DND-41 (cell line): ENCODE measurements at regions not wholly inside any gene's neighbourhood (a gene's known extent, or its start where the extent isn't known, plus 50 kb on each side); places are given as distances from the start of the nearest gene placed in this dataset.

ENCODE experiments used
- ATAC-seq: fragments of 200-7000 bp; cut with Tn5 transposase; 3 replicates; pipeline ENCODE4 v1.9.1; 2021; ENCODE audit warnings: low read depth; ENCODE audit not compliant: insufficient read depth
- DNase-seq: peaks from one replicate; pipeline ENCODE4 v3.0.0-alpha.2; 2020
- H2AFZ ChIP-seq: 2 replicates; pipeline ENCODE4 v1.6.0; 2012; ENCODE audit warnings: low read depth, low read length
- H3K27ac ChIP-seq: 2 replicates; pipeline ENCODE4 v1.5.1; 2012; ENCODE audit warnings: low read length, inconsistent platforms
- H3K27me3 ChIP-seq: fragments of 200-600 bp; sonication (generic); 2 replicates; pipeline ENCODE4 v1.6.0; 2012; ENCODE audit warnings: low read length, mild to moderate bottlenecking, inconsistent platforms; ENCODE audit not compliant: insufficient read depth, poor library complexity
- H3K36me3 ChIP-seq: 2 replicates; pipeline ENCODE4 v1.5.1; 2012; ENCODE audit warnings: low read length, inconsistent platforms; ENCODE audit not compliant: insufficient read depth
- H3K4me1 ChIP-seq: 2 replicates; pipeline ENCODE4 v1.5.1; 2012; ENCODE audit warnings: mild to moderate bottlenecking, low read length; ENCODE audit not compliant: insufficient read depth
- H3K4me2 ChIP-seq: 2 replicates; pipeline ENCODE4 v1.6.0; 2012; ENCODE audit warnings: mild to moderate bottlenecking, moderate library complexity, low read length, inconsistent platforms; ENCODE audit not compliant: insufficient read depth
- H3K4me3 ChIP-seq, 2 experiments: fragments of 200-600 bp in 1 of 2; shearing (Covaris generic) in 1 of 2; 2 replicates each; pipeline ENCODE4 v1.5.1; 2012 to 2016; ENCODE audit warnings: inconsistent platforms in 2 of 2, low read length in 2 of 2, mild to moderate bottlenecking in 2 of 2, low read depth in 1 of 2, moderate library complexity in 1 of 2
- H3K79me2 ChIP-seq: 2 replicates; pipeline ENCODE4 v1.6.0; 2012; ENCODE audit warnings: low read length, inconsistent platforms; ENCODE audit not compliant: insufficient read depth
- H3K9ac ChIP-seq: 2 replicates; pipeline ENCODE4 v1.6.0; 2012; ENCODE audit warnings: low read depth, mild to moderate bottlenecking, inconsistent platforms, low read length, moderate library complexity
- H3K9me3 ChIP-seq: 2 replicates; pipeline ENCODE4 v1.5.1; 2012; ENCODE audit warnings: low read length, moderate library complexity, mild to moderate bottlenecking, inconsistent platforms; ENCODE audit not compliant: insufficient read depth, severe bottlenecking
- H4K20me1 ChIP-seq: 2 replicates; pipeline ENCODE4 v1.6.0; 2012; ENCODE audit warnings: low read length; ENCODE audit not compliant: insufficient read depth
- EZH2 ChIP-seq: IDR thresholded peaks from 3 replicates; pipeline ENCODE4 v1.6.1; 2012; ENCODE audit warnings: borderline replicate concordance, low read depth, mild to moderate bottlenecking, moderate library complexity, low read length, inconsistent platforms; ENCODE audit not compliant: severe bottlenecking
- TF ChIP-seq, protein P1 (sequence below): IDR thresholded peaks from 2 replicates; pipeline ENCODE4 v1.5.1; 2012; ENCODE audit warnings: borderline replicate concordance, low read length, moderate library complexity, mild to moderate bottlenecking; ENCODE audit not compliant: poor library complexity, severe bottlenecking; ENCODE audit errors: extremely low read depth

DNA sequence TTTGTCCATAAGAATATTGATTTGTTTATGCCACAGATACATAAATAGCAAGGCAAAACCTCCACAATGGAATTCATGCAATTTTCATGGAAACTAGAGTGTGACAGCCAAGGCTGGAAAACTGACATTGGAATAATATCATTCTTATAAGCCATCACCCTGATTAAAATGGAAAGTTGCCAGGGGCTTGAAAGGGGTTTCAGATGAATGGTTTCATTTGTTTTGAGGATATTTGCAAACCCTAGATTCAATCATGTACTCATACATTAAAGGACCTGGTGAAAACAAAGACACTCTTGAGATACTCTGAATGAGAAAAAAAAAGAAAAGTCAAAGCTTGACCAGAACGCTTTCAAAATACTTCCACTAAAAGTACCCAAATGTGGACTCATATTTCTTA is 205.7 kb downstream of the DIO2 start:
- no peaks in the 10 kb centered on the region for H3K27me3 ChIP-seq
- no peak for ATAC-seq
- no peaks in the 10 kb centered on the region for H4K20me1 ChIP-seq
- H3K4me1 ChIP-seq = no peaks in the 10 kb centered on the region
- H2AFZ ChIP-seq = no peak overlapping the region
- H3K27ac ChIP-seq = no peak overlapping the region
- DNase-seq = no peak
- H3K79me2 ChIP-seq = no peaks in the 10 kb centered on the region
- TF ChIP-seq, protein P1, sequence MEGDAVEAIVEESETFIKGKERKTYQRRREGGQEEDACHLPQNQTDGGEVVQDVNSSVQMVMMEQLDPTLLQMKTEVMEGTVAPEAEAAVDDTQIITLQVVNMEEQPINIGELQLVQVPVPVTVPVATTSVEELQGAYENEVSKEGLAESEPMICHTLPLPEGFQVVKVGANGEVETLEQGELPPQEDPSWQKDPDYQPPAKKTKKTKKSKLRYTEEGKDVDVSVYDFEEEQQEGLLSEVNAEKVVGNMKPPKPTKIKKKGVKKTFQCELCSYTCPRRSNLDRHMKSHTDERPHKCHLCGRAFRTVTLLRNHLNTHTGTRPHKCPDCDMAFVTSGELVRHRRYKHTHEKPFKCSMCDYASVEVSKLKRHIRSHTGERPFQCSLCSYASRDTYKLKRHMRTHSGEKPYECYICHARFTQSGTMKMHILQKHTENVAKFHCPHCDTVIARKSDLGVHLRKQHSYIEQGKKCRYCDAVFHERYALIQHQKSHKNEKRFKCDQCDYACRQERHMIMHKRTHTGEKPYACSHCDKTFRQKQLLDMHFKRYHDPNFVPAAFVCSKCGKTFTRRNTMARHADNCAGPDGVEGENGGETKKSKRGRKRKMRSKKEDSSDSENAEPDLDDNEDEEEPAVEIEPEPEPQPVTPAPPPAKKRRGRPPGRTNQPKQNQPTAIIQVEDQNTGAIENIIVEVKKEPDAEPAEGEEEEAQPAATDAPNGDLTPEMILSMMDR = no peak
- no peak for TF ChIP-seq EZH2
- H3K9ac ChIP-seq = no peak overlapping the region
- H3K4me2 ChIP-seq = no peak overlapping the region
- no peaks in the 10 kb centered on the region for H3K36me3 ChIP-seq
- no peak overlapping the region for H3K4me3 ChIP-seq
- no peaks in the 10 kb centered on the region for H3K9me3 ChIP-seq

- H3K4me3 ChIP-seq = no peak overlapping the region
- H2AFZ ChIP-seq = no peak overlapping the region
- no peaks in the 10 kb centered on the region for H3K79me2 ChIP-seq
- H3K9ac ChIP-seq = no peak overlapping the region
- no peaks in the 10 kb centered on the region for H3K9me3 ChIP-seq
- H3K4me2 ChIP-seq = no peak overlapping the region
- no peaks in the 10 kb centered on the region for H3K36me3 ChIP-seq
- no peak overlapping the region for H3K27ac ChIP-seq
- no peaks in the 10 kb centered on the region for H4K20me1 ChIP-seq
- H3K4me1 ChIP-seq = no peaks in the 10 kb centered on the region
- no peak for TF ChIP-seq EZH2
- TF ChIP-seq, protein P1 = no peak
- H3K27me3 ChIP-seq = no peaks in the 10 kb centered on the region
- DNase-seq (no peak), ATAC-seq (no peak)
Observed at GRCh38 chr14:80004871-80005270, 206.4 kb downstream of the DIO2 start.

DNA sequence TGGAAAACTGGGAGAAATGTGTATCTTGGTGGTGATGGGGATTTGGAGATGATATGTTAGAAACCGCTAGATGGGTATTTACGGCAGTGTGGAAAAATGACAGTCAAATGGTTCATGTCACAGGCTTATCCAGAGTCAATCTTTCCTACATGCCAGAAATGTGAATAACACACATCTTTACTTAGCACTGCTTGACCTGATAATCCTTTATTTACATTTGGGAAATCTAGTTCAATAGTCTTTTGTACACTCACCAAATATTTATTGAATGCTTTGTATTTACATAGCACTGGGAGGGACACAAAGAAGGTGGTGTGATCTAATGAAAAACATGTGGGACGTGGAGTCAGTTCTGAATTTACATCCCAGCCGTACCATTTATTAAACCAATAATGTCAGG is 208.2 kb downstream of the DIO2 start:
- TF ChIP-seq, protein P1 = no peak
- no peak for TF ChIP-seq EZH2
- Histone ChIP-seq H3K4me3 (no peak overlapping the region), H4K20me1 (no peaks in the 10 kb centered on the region), H3K4me1 (no peaks in the 10 kb centered on the region), H3K27me3 (no peaks in the 10 kb centered on the region), H3K9me3 (no peaks in the 10 kb centered on the region), H2AFZ (no peak overlapping the region), H3K27ac (no peak overlapping the region), H3K36me3 (no peaks in the 10 kb centered on the region), H3K9ac (no peak overlapping the region), H3K4me2 (no peak overlapping the region), H3K79me2 (no peaks in the 10 kb centered on the region)
- ATAC-seq = no peak
- DNase-seq = no peak

DNA sequence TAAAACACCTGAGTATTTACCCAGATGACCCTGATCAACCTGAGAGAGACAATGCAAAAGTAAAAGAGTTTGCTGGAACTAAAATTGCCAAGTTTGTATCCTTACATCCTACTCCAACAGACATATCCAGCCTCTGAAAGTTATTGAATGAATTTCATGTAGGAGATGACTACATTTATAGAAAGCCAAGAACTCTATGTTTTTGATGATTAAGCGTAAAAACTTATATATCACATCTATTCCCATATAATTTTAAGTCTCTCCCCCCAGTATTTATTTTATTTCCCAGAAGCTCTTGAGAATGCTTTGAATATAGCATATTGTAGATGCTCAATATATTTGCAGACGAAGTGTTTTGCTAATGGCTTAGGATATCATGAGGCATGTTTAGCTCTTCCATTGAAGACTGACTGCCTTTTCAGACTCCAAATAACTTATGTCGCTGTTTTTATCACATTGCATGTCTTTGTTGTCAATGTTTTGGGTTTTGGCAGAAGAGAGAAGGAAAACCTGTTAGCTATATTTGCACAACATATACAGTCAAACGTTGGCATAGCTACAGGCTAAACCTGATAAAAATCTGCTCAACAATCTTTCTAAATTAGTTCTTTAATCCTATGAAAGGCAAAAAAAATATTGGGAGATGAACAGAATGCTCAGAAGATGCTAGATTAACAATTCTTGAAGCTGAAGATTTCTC is 213.6 kb downstream of the DIO2 start:
- H3K9ac ChIP-seq = no peak overlapping the region
- no peaks in the 10 kb centered on the region for H3K4me1 ChIP-seq
- ATAC-seq (no peak), DNase-seq (no peak)
- no peak overlapping the region for H3K4me3 ChIP-seq
- no peak overlapping the region for H2AFZ ChIP-seq
- H3K27ac ChIP-seq = no peak overlapping the region
- H3K79me2 ChIP-seq = no peaks in the 10 kb centered on the region
- H3K27me3 ChIP-seq = no peaks in the 10 kb centered on the region
- TF ChIP-seq, protein P1 = no peak
- no peak for TF ChIP-seq EZH2
- no peaks in the 10 kb centered on the region for H3K36me3 ChIP-seq
- H4K20me1 ChIP-seq = no peaks in the 10 kb centered on the region
- no peak overlapping the region for H3K4me2 ChIP-seq
- H3K9me3 ChIP-seq = no peaks in the 10 kb centered on the region
